ENCODE measurements at regions not wholly inside any gene's neighbourhood (a gene's known extent, or its start where the extent isn't known, plus 50 kb on each side); places are given as distances from the start of the nearest gene placed in this dataset.

- H3K9me3 ChIP-seq (ENCODE audit: control insufficient read depth in 4 of 4, low read length in 3 of 4): no peaks in the 10 kb centered on the region
- TF ChIP-seq, protein P1, sequence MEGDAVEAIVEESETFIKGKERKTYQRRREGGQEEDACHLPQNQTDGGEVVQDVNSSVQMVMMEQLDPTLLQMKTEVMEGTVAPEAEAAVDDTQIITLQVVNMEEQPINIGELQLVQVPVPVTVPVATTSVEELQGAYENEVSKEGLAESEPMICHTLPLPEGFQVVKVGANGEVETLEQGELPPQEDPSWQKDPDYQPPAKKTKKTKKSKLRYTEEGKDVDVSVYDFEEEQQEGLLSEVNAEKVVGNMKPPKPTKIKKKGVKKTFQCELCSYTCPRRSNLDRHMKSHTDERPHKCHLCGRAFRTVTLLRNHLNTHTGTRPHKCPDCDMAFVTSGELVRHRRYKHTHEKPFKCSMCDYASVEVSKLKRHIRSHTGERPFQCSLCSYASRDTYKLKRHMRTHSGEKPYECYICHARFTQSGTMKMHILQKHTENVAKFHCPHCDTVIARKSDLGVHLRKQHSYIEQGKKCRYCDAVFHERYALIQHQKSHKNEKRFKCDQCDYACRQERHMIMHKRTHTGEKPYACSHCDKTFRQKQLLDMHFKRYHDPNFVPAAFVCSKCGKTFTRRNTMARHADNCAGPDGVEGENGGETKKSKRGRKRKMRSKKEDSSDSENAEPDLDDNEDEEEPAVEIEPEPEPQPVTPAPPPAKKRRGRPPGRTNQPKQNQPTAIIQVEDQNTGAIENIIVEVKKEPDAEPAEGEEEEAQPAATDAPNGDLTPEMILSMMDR (IDR thresholded peaks at IDR 0.05; ENCODE audit: low read depth, low read length, missing input control): no peak
- TF ChIP-seq HNF4A (conservative IDR thresholded peaks at IDR 0.05): no peak
- TF ChIP-seq SP1 (IDR thresholded peaks at IDR 0.05): no peak
- no peak for TF ChIP-seq GABPA (IDR thresholded peaks at IDR 0.05 in 1 of 2, conservative IDR thresholded peaks at IDR 0.05 in 1 of 2)
- TF ChIP-seq FOXA1 (IDR thresholded peaks at IDR 0.05): no peak
- TF ChIP-seq RAD21 (IDR thresholded peaks at IDR 0.05): no peak
- TF ChIP-seq ZBTB33 (IDR thresholded peaks at IDR 0.05): no peak
- no peak for DNase-seq (ENCODE audit: low spot score)
- WGBS: 88% methylated on average over 2 of the region's 2 CpGs
- peaks cover 5 to 17% (median 14%) of the 10 kb centered on the region in 4 donors for H3K4me1 ChIP-seq (ENCODE audit: control insufficient read depth in 4 of 4, insufficient read depth in 4 of 4, low read length in 3 of 4)
- H3K27me3 ChIP-seq (ENCODE audit: control insufficient read depth in 4 of 4, insufficient read depth in 4 of 4, low read length in 3 of 4): peaks cover 0 to 2% (median 0%) of the 10 kb centered on the region in 4 donors
- H3K4me3 ChIP-seq (ENCODE audit: low read depth in 1 of 3, low read length in 3 of 3): no peak overlapping the region
- H3K36me3 ChIP-seq (ENCODE audit: control insufficient read depth in 4 of 4, insufficient read depth in 3 of 4, low read depth in 1 of 4, low read length in 3 of 4): no peaks in the 10 kb centered on the region
- H3K9ac ChIP-seq (ENCODE audit: low read depth in 1 of 2, low read length in 2 of 2): no peak overlapping the region
- H3K27ac ChIP-seq (ENCODE audit: low read depth in 1 of 2, low read length in 2 of 2): no peak overlapping the region
These were observed 115.0 kb downstream of the NAV1 start for GRCh38 chr1:201653883-201654282.

- peaks cover 0 to 5% (median 3%) of the 10 kb centered on the region in 4 donors for H3K4me1 ChIP-seq (ENCODE audit: control insufficient read depth in 4 of 4, insufficient read depth in 4 of 4, low read length in 3 of 4)
- no peak overlapping the region for H3K4me3 ChIP-seq (ENCODE audit: low read depth in 1 of 3, low read length in 3 of 3)
- H3K27me3 ChIP-seq (ENCODE audit: control insufficient read depth in 4 of 4, insufficient read depth in 4 of 4, low read length in 3 of 4): peaks cover 0 to 2% (median 0%) of the 10 kb centered on the region in 4 donors
- H3K9me3 ChIP-seq (ENCODE audit: control insufficient read depth in 4 of 4, low read length in 3 of 4): no peaks in the 10 kb centered on the region
- no peak overlapping the region for H3K27ac ChIP-seq (ENCODE audit: low read depth in 1 of 2, low read length in 2 of 2)
- 90% methylated on average over 6 of the region's 6 CpGs for WGBS
- no peak overlapping the region for H3K9ac ChIP-seq (ENCODE audit: low read depth in 1 of 2, low read length in 2 of 2)
- no peaks in the 10 kb centered on the region for H3K36me3 ChIP-seq (ENCODE audit: control insufficient read depth in 4 of 4, insufficient read depth in 3 of 4, low read depth in 1 of 4, low read length in 3 of 4)
- no peak for DNase-seq (ENCODE audit: low spot score)
- TF ChIP-seq RXRA (IDR thresholded peaks at IDR 0.05): no peak
- no peak for TF ChIP-seq GABPA (IDR thresholded peaks at IDR 0.05 in 1 of 2, conservative IDR thresholded peaks at IDR 0.05 in 1 of 2)
- no peak for TF ChIP-seq TAF1 (conservative IDR thresholded peaks at IDR 0.05)
- TF ChIP-seq, protein P1 (IDR thresholded peaks at IDR 0.05; ENCODE audit: low read depth, low read length, missing input control): no peak
These were observed 116.3 kb downstream of the NAV1 start for GRCh38 chr1:201655243-201655642.

GRCh38 chr1:201655910-201656309, 117.0 kb downstream of the NAV1 start:
- WGBS: 93% methylated on average over 4 of the region's 4 CpGs
- H3K9ac ChIP-seq (ENCODE audit: low read depth in 1 of 2, low read length in 2 of 2): no peak overlapping the region

More at GRCh38 chr1:201655910-201656309, 117.0 kb downstream of the NAV1 start:
- H3K4me1 ChIP-seq (ENCODE audit: control insufficient read depth in 4 of 4, insufficient read depth in 4 of 4, low read length in 3 of 4): no peaks in the 10 kb centered on the region
- H3K4me3 ChIP-seq (ENCODE audit: low read depth in 1 of 3, low read length in 3 of 3): no peak overlapping the region
- H3K9me3 ChIP-seq (ENCODE audit: control insufficient read depth in 4 of 4, low read length in 3 of 4): no peaks in the 10 kb centered on the region
- TF ChIP-seq RXRA (IDR thresholded peaks at IDR 0.05) (no peak), EGR1 (IDR thresholded peaks at IDR 0.05; ENCODE audit: low read depth in 2 of 2) (no peak), ZBTB33 (IDR thresholded peaks at IDR 0.05) (no peak), JUND (IDR thresholded peaks at IDR 0.05) (no peak), FOXA1 (IDR thresholded peaks at IDR 0.05) (no peak)
- TF ChIP-seq, protein P2, sequence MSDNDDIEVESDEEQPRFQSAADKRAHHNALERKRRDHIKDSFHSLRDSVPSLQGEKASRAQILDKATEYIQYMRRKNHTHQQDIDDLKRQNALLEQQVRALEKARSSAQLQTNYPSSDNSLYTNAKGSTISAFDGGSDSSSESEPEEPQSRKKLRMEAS (IDR thresholded peaks at IDR 0.05): no peak
- DNase-seq (ENCODE audit: low spot score): no peak
- H3K36me3 ChIP-seq (ENCODE audit: control insufficient read depth in 4 of 4, insufficient read depth in 3 of 4, low read depth in 1 of 4, low read length in 3 of 4): no peaks in the 10 kb centered on the region
- no peaks in the 10 kb centered on the region for H3K27me3 ChIP-seq (ENCODE audit: control insufficient read depth in 4 of 4, insufficient read depth in 4 of 4, low read length in 3 of 4)
- H3K27ac ChIP-seq (ENCODE audit: low read depth in 1 of 2, low read length in 2 of 2): no peak overlapping the region

All from liver (tissue), 8 donors.